ENCODE measurements at regions not wholly inside any gene's neighbourhood (a gene's known extent, or its start where the extent isn't known, plus 50 kb on each side); places are given as distances from the start of the nearest gene placed in this dataset.

GRCh38 chr6:87982134-87982533 is 65.5 kb upstream of the SPACA1 start:
- TF ChIP-seq EZH2 (IDR thresholded peaks at IDR 0.05; ENCODE audit: borderline replicate concordance, low read depth, low read length, poor library complexity, severe bottlenecking) = no peak
- TF ChIP-seq CTCF (conservative IDR thresholded peaks at IDR 0.05; ENCODE audit: low read depth, low read length) = no peak
